Endothelial cell of umbilical vein (primary cell): ENCODE measurements at regions not wholly inside any gene's neighbourhood (a gene's known extent, or its start where the extent isn't known, plus 50 kb on each side); places are given as distances from the start of the nearest gene placed in this dataset.

ENCODE experiments used
- BruUV-seq: library from RNA; stranded (reverse); fragments of 400-500 nt; replicated peaks from 2 replicates; lab custom pipeline; 2021; lab: Mats Ljungman, UMichigan
- CTCF ChIA-PET: fragments of 300-600, 350-600 bp; sonication (Branson Sonifier 250); formaldehyde crosslinking; loops from one replicate; lab custom pipeline; 2021; ENCODE audit warnings: antibody characterized with exemption, inconsistent platforms; lab: Charles Lee
- POLR2A ChIA-PET: fragments of 300-600, 350-600 bp; sonication (Branson Sonifier 250); formaldehyde crosslinking; loops from one replicate; lab custom pipeline; 2021; ENCODE audit warnings: antibody characterized with exemption, inconsistent platforms; lab: Charles Lee
- DNase-seq: peaks from one replicate; pipeline ENCODE4 v3.0.0-alpha.2; 2011; ENCODE audit warnings: low read depth, low spot score
- FAIRE-seq: peaks from 2 replicates; lab custom pipeline; 2011; peaks lifted over from hg19 to GRCh38; lab: Jason Lieb, UNC
- H2AFZ ChIP-seq: 2 replicates; pipeline ENCODE4 v1.6.0; 2012; ENCODE audit warnings: low read depth, low read length, control low read depth, inconsistent platforms
- H3K27ac ChIP-seq: 2 replicates; pipeline ENCODE4 v1.5.1; 2011; ENCODE audit warnings: low read depth, mild to moderate bottlenecking, control low read depth, low read length, moderate library complexity; ENCODE audit not compliant: insufficient read depth
- H3K27me3 ChIP-seq, 2 experiments: 2 replicates each; pipeline versions ENCODE4 v1.6.0 to v1.6.1; 2011; ENCODE audit warnings: low read length in 2 of 2, mixed read lengths in 1 of 2; ENCODE audit not compliant: control insufficient read depth in 2 of 2, insufficient read depth in 2 of 2
- H3K36me3 ChIP-seq, 2 experiments: 2 replicates in 1 of 2; 3 replicates in 1 of 2; pipeline ENCODE4 v1.5.1; 2011; ENCODE audit warnings: low read length in 2 of 2, mild to moderate bottlenecking in 1 of 2, moderate library complexity in 1 of 2; ENCODE audit not compliant: control insufficient read depth in 2 of 2, insufficient read depth in 2 of 2; ENCODE audit errors: extremely low read depth in 1 of 2
- H3K4me1 ChIP-seq: 3 replicates; pipeline ENCODE4 v1.5.1; 2011; ENCODE audit warnings: mild to moderate bottlenecking, low read length; ENCODE audit not compliant: control insufficient read depth, insufficient read depth; ENCODE audit errors: extremely low read depth
- H3K4me2 ChIP-seq: 2 replicates; pipeline ENCODE4 v1.6.1; 2011; ENCODE audit warnings: low read length, control low read depth, mixed read lengths; ENCODE audit not compliant: insufficient read depth
- H3K4me3 ChIP-seq, 3 experiments: fragments of 200-600 bp in 1 of 3; sonication (generic), shearing (Covaris generic) in 1 of 3; replicated peaks in 1 of 3; 2 replicates each; pipeline ENCODE4 v1.5.1; 2011 to 2016; ENCODE audit warnings: control low read depth in 3 of 3, low read length in 3 of 3, mild to moderate bottlenecking in 2 of 3, inconsistent platforms in 1 of 3, low read depth in 1 of 3, moderate library complexity in 1 of 3; ENCODE audit not compliant: insufficient read depth in 1 of 3
- H3K79me2 ChIP-seq: 2 replicates; pipeline ENCODE4 v1.6.0; 2012; ENCODE audit warnings: low read length, inconsistent platforms; ENCODE audit not compliant: control insufficient read depth, insufficient read depth
- H3K9ac ChIP-seq: replicated peaks from 2 replicates; pipeline ENCODE3; 2011; ENCODE audit warnings: low read length, control low read depth; ENCODE audit not compliant: insufficient read depth; ENCODE audit errors: extremely low read depth
- H3K9me1 ChIP-seq: replicated peaks from 3 replicates; pipeline ENCODE4 v1.6.0; 2011; ENCODE audit warnings: mild to moderate bottlenecking, low read length; ENCODE audit not compliant: control insufficient read depth, insufficient read depth; ENCODE audit errors: extremely low read depth
- H3K9me3 ChIP-seq: replicated peaks from 2 replicates; pipeline ENCODE4 v1.5.1; 2012; ENCODE audit warnings: low read length, inconsistent platforms; ENCODE audit not compliant: control insufficient read depth, insufficient read depth
- H4K20me1 ChIP-seq: replicated peaks from 2 replicates; pipeline ENCODE3; 2011; ENCODE audit warnings: mild to moderate bottlenecking, low read length; ENCODE audit not compliant: control insufficient read depth, insufficient read depth; ENCODE audit errors: extremely low read depth
- EZH2 ChIP-seq: IDR thresholded peaks from 2 replicates; pipeline ENCODE4 v1.6.1; 2012; ENCODE audit warnings: borderline replicate concordance, low read depth, mild to moderate bottlenecking, moderate library complexity, low read length, inconsistent platforms; ENCODE audit not compliant: severe bottlenecking
- FOS ChIP-seq: IDR thresholded peaks from 2 replicates; pipeline ENCODE4 v1.6.1; 2011; ENCODE audit warnings: mild to moderate bottlenecking, low read length, moderate library complexity, borderline replicate concordance; ENCODE audit not compliant: insufficient read depth
- GATA2 ChIP-seq: IDR thresholded peaks from 2 replicates; pipeline ENCODE4 v1.7.0; 2011; ENCODE audit warnings: low read depth, mild to moderate bottlenecking, moderate library complexity, mixed read lengths, low read length; ENCODE audit not compliant: insufficient read length, insufficient read depth
- JUN ChIP-seq: IDR thresholded peaks from 2 replicates; pipeline ENCODE4 v1.6.1; 2011; ENCODE audit warnings: borderline replicate concordance, low read depth; ENCODE audit not compliant: insufficient read length, insufficient read depth
- MYC ChIP-seq: IDR thresholded peaks from one replicate; pipeline ENCODE4 v1.6.1; 2011; ENCODE audit warnings: mild to moderate bottlenecking, low read depth, low read length
- POLR2A ChIP-seq: IDR thresholded peaks from 2 replicates; pipeline ENCODE4 v1.6.1; 2012; ENCODE audit warnings: low read depth, mild to moderate bottlenecking, control low read depth, low read length
- POLR2AphosphoS5 ChIP-seq: IDR thresholded peaks from 2 replicates; pipeline ENCODE4 v1.6.1; 2012; ENCODE audit warnings: low read depth, mild to moderate bottlenecking, control low read depth, low read length, moderate library complexity; ENCODE audit not compliant: insufficient read depth
- dilution Hi-C: fragments of 300-500 bp; cut with MboI; formaldehyde crosslinking; loops from one replicate; pipeline ENCODE4 v1.15.0; 2019; ENCODE audit warnings: low sequenced_read_pairs; ENCODE audit not compliant: extremely low pct_ligation_motif_present
- intact Hi-C: fragments of 100-400 bp; cut with micrococcal nuclease; formaldehyde crosslinking; loops from one replicate; pipeline ENCODE4 v1.10.0; 2022
- TF ChIP-seq, protein P1 (sequence below), 2 donors: IDR thresholded peaks; 1 replicate in 1 of 2; 2 replicates in 1 of 2; pipeline ENCODE4 v1.5.1; 2011; ENCODE audit warnings: low read length in 2 of 2, mild to moderate bottlenecking in 2 of 2, moderate library complexity in 2 of 2, control low read depth in 1 of 2, inconsistent platforms in 1 of 2, low read depth in 1 of 2; ENCODE audit not compliant: insufficient read depth in 1 of 2; ENCODE audit errors: extremely low read depth in 1 of 2
- TF ChIP-seq, protein P2 (sequence below): IDR thresholded peaks from 2 replicates; pipeline ENCODE4 v1.6.1; 2011; ENCODE audit not compliant: insufficient read depth, insufficient read length

DNA sequence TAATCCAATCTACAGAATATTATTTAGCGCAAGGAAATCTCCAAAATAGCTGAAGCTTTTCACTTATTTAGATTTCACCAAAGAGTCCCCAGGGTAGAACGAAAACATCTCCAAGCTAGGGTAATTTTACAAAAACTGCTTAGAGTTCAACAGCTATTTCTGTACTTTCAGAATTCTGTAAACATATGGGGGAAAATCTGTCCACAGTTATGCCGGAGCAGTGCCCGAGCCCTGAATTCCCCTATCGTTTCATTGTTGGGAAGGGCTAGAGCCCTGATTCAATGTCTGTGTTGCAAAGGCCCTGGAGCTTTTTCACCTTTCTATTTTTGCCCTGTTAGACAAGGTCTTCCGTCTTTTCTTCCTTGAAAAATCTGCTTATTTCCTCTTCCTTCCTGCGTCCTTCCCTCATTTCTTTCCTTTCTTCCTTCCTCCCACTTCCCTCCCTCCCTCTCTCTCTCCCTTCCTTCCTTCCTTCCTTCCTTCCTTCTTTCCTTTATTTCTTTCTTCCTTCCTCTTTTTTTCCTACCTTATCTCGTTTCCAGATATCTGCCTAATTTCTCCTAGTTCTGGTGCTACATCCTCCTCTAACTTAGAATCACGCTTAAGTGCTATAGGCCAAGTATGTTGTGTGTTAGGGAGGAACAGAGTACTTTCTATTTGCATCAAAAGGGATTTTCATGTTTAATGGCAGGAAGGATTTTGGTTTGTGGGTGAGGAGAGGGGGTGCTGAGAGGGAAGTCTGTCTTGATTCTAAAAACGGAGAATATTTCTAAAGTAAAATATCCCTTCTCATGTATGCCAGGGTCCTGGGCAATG, 122.5 kb upstream of the BMP2 start:
- no peaks in the 10 kb centered on the region for H3K27me3 ChIP-seq
- TF ChIP-seq POLR2AphosphoS5 (no peak), MYC (no peak), GATA2 (no peak), POLR2A (no peak), FOS (no peak), EZH2 (no peak), JUN (no peak)
- TF ChIP-seq, protein P1, sequence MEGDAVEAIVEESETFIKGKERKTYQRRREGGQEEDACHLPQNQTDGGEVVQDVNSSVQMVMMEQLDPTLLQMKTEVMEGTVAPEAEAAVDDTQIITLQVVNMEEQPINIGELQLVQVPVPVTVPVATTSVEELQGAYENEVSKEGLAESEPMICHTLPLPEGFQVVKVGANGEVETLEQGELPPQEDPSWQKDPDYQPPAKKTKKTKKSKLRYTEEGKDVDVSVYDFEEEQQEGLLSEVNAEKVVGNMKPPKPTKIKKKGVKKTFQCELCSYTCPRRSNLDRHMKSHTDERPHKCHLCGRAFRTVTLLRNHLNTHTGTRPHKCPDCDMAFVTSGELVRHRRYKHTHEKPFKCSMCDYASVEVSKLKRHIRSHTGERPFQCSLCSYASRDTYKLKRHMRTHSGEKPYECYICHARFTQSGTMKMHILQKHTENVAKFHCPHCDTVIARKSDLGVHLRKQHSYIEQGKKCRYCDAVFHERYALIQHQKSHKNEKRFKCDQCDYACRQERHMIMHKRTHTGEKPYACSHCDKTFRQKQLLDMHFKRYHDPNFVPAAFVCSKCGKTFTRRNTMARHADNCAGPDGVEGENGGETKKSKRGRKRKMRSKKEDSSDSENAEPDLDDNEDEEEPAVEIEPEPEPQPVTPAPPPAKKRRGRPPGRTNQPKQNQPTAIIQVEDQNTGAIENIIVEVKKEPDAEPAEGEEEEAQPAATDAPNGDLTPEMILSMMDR (IDR thresholded peaks at IDR 0.05; ENCODE audit: extremely low read depth in 1 of 2, insufficient read depth in 1 of 2, low read depth in 1 of 2, low read length in 2 of 2) = no peak
- TF ChIP-seq, protein P2, sequence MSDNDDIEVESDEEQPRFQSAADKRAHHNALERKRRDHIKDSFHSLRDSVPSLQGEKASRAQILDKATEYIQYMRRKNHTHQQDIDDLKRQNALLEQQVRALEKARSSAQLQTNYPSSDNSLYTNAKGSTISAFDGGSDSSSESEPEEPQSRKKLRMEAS = no peak
- no peak for FAIRE-seq

More for the DNA sequence above, 122.5 kb upstream of the BMP2 start:
- no peaks in the 10 kb centered on the region for H3K9me1 ChIP-seq
- dilution Hi-C loops = no loop called here
- POLR2A ChIA-PET = no interaction called here
- H3K4me1 ChIP-seq = no peaks in the 10 kb centered on the region
- CTCF ChIA-PET = no interaction called here
- no peak overlapping the region for H3K4me3 ChIP-seq
- H3K79me2 ChIP-seq = no peaks in the 10 kb centered on the region
- no peak for DNase-seq
- H3K27ac ChIP-seq = no peak overlapping the region
- no TSS peak for BruUV-seq
- H2AFZ ChIP-seq = no peak overlapping the region
- no peaks in the 10 kb centered on the region for H4K20me1 ChIP-seq
- H3K9ac ChIP-seq = no peak overlapping the region
- no peaks in the 10 kb centered on the region for H3K36me3 ChIP-seq
- H3K4me2 ChIP-seq = no peak overlapping the region
- H3K9me3 ChIP-seq = no peaks in the 10 kb centered on the region
- intact Hi-C loops = no loop called here
